Trophoblast cell (in vitro differentiated cells and primary cell): ENCODE measurements at regions not wholly inside any gene's neighbourhood (a gene's known extent, or its start where the extent isn't known, plus 50 kb on each side); places are given as distances from the start of the nearest gene placed in this dataset.

Experiments used
- DNase-seq, 2 donors: peaks; one replicate each; pipeline ENCODE4 v3.0.0-alpha.2; 2016
- H2AFZ ChIP-seq: 2 replicates; pipeline ENCODE4 v1.6.1; 2013; ENCODE audit warnings: low read length, moderate library complexity, mild to moderate bottlenecking; ENCODE audit not compliant: insufficient read depth, poor library complexity
- H2AK5ac ChIP-seq: 2 replicates; pipeline ENCODE4 v1.6.1; 2013; ENCODE audit warnings: mild to moderate bottlenecking, low read length
- H2BK120ac ChIP-seq: 2 replicates; pipeline ENCODE4 v1.6.1; 2013; ENCODE audit warnings: low read length, mild to moderate bottlenecking, moderate library complexity; ENCODE audit not compliant: insufficient read depth, poor library complexity
- H2BK12ac ChIP-seq: 2 replicates; pipeline ENCODE4 v1.6.1; 2013; ENCODE audit warnings: mild to moderate bottlenecking, low read length, moderate library complexity
- H2BK5ac ChIP-seq: 2 replicates; pipeline ENCODE4 v1.6.1; 2013; ENCODE audit warnings: low read length, low read depth, moderate library complexity, mild to moderate bottlenecking; ENCODE audit not compliant: poor library complexity
- H3K14ac ChIP-seq: 2 replicates; pipeline ENCODE4 v1.6.1; 2013; ENCODE audit warnings: mild to moderate bottlenecking, low read length
- H3K18ac ChIP-seq: 2 replicates; pipeline ENCODE4 v1.6.1; 2013; ENCODE audit warnings: mild to moderate bottlenecking, low read length
- H3K23ac ChIP-seq: 2 replicates; pipeline ENCODE4 v1.6.1; 2013; ENCODE audit warnings: low read length
- H3K27ac ChIP-seq: 2 replicates; pipeline ENCODE4 v1.5.1; 2013; ENCODE audit warnings: low read depth, mild to moderate bottlenecking, inconsistent platforms, low read length, moderate library complexity
- H3K27me3 ChIP-seq: 2 replicates; pipeline ENCODE4 v1.6.1; 2013; ENCODE audit warnings: inconsistent platforms, mild to moderate bottlenecking, low read length, moderate library complexity; ENCODE audit not compliant: insufficient read depth
- H3K36me3 ChIP-seq, 2 experiments: 1 replicate in 1 of 2; 2 replicates in 1 of 2; pipeline ENCODE4 v1.6.1; 2013; ENCODE audit warnings: low read length in 2 of 2, mild to moderate bottlenecking in 2 of 2, moderate library complexity in 1 of 2; ENCODE audit not compliant: insufficient read depth in 2 of 2, control insufficient read depth in 1 of 2
- H3K4ac ChIP-seq: 2 replicates; pipeline ENCODE4 v1.6.1; 2013; ENCODE audit warnings: low read depth, mild to moderate bottlenecking, low read length, moderate library complexity
- H3K4me1 ChIP-seq, 2 experiments: 1 replicate in 1 of 2; 2 replicates in 1 of 2; pipeline ENCODE4 v1.6.1; 2013; ENCODE audit warnings: low read length in 2 of 2, mild to moderate bottlenecking in 2 of 2, moderate library complexity in 1 of 2; ENCODE audit not compliant: insufficient read depth in 2 of 2, control insufficient read depth in 1 of 2
- H3K4me2 ChIP-seq: 2 replicates; pipeline ENCODE4 v1.6.1; 2013; ENCODE audit warnings: inconsistent platforms, mild to moderate bottlenecking, low read length, moderate library complexity
- H3K4me3 ChIP-seq: 2 replicates; pipeline ENCODE4 v1.5.1; 2013; ENCODE audit warnings: mild to moderate bottlenecking, low read depth, low read length, inconsistent platforms
- H3K79me1 ChIP-seq: one replicate; pipeline ENCODE4 v1.6.1; 2013; ENCODE audit warnings: low read length
- H3K79me2 ChIP-seq: 2 replicates; pipeline ENCODE4 v1.6.1; 2013; ENCODE audit warnings: low read length, mild to moderate bottlenecking; ENCODE audit not compliant: control insufficient read depth, insufficient read depth, poor library complexity
- H3K9ac ChIP-seq: 2 replicates; pipeline ENCODE4 v1.6.1; 2013; ENCODE audit warnings: mild to moderate bottlenecking, low read length
- H3K9me3 ChIP-seq: 2 replicates; pipeline ENCODE4 v1.6.1; 2013; ENCODE audit warnings: low read depth, mild to moderate bottlenecking, control low read depth, inconsistent platforms, low read length; ENCODE audit not compliant: insufficient read depth
- H4K12ac ChIP-seq: 2 replicates; pipeline ENCODE4 v1.6.1; 2013; ENCODE audit warnings: low read depth, mild to moderate bottlenecking, low read length, moderate library complexity
- H4K8ac ChIP-seq: 2 replicates; pipeline ENCODE4 v1.6.1; 2013; ENCODE audit warnings: low read depth, mild to moderate bottlenecking, low read length, moderate library complexity
- H4K91ac ChIP-seq: one replicate; pipeline ENCODE4 v1.6.1; 2013; ENCODE audit warnings: low read depth, mild to moderate bottlenecking, low read length, moderate library complexity
- WGBS: extraction: QIAGEN DNeasy Blood & Tissue Kit; methylation state at CpG from one replicate; pipeline ENCODE4 v1.1.7; 2013; ENCODE audit warnings: missing lambda C conversion rate; ENCODE audit not compliant: insufficient read length, insufficient coverage; ENCODE audit errors: extremely low coverage; 5-methylcytosine and 5-hydroxymethylcytosine counted together

- H2AK5ac ChIP-seq = no peak overlapping the region
- H3K14ac ChIP-seq = no peak overlapping the region
- H3K4me1 ChIP-seq = no peaks in the 10 kb centered on the region
- H3K4me2 ChIP-seq = no peak overlapping the region
- DNase-seq = no peak
- H3K27me3 ChIP-seq = no peaks in the 10 kb centered on the region
- no peak overlapping the region for H2BK120ac ChIP-seq
- no peak overlapping the region for H3K9ac ChIP-seq
- H3K4ac ChIP-seq = no peak overlapping the region
- H3K9me3 ChIP-seq = no peaks in the 10 kb centered on the region
- H3K4me3 ChIP-seq = no peak overlapping the region
- no peak overlapping the region for H4K8ac ChIP-seq
- H3K23ac ChIP-seq = no peak overlapping the region
- no peak overlapping the region for H2AFZ ChIP-seq
- H2BK12ac ChIP-seq = no peak overlapping the region
- H3K79me1 ChIP-seq = no peaks in the 10 kb centered on the region
- no peak overlapping the region for H4K91ac ChIP-seq
- no CpG with 5 or more reads among the region's 3 CpGs for WGBS
- H4K12ac ChIP-seq = no peak overlapping the region
- H3K36me3 ChIP-seq = no peaks in the 10 kb centered on the region
- H3K18ac ChIP-seq = no peak overlapping the region
- H3K79me2 ChIP-seq = no peaks in the 10 kb centered on the region
- H2BK5ac ChIP-seq = no peak overlapping the region
- H3K27ac ChIP-seq = no peak overlapping the region
Measured at GRCh38 chr1:165057956-165058355, 298.6 kb downstream of the LMX1A start.

- no CpG with 5 or more reads among the region's 2 CpGs for WGBS
- no peak overlapping the region for H2BK120ac ChIP-seq
Measured at GRCh38 chr1:165056914-165057313, 299.6 kb downstream of the LMX1A start.

GRCh38 chr1:165055581-165055980, 300.9 kb downstream of the LMX1A start:
- Histone ChIP-seq H3K23ac (no peak overlapping the region), H3K4ac (no peak overlapping the region), H3K79me2 (no peaks in the 10 kb centered on the region), H4K12ac (no peak overlapping the region), H3K14ac (no peak overlapping the region), H2AFZ (no peak overlapping the region), H3K27me3 (no peaks in the 10 kb centered on the region), H3K79me1 (no peaks in the 10 kb centered on the region), H3K4me2 (no peak overlapping the region), H2BK120ac (no peak overlapping the region), H4K8ac (no peak overlapping the region), H3K9me3 (no peaks in the 10 kb centered on the region), H4K91ac (no peak overlapping the region), H2BK5ac (no peak overlapping the region), H2AK5ac (no peak overlapping the region), H3K36me3 (no peaks in the 10 kb centered on the region), H2BK12ac (no peak overlapping the region), H3K4me3 (no peak overlapping the region), H3K27ac (no peak overlapping the region), H3K18ac (no peak overlapping the region), H3K4me1 (no peaks in the 10 kb centered on the region), H3K9ac (no peak overlapping the region)
- no peak for DNase-seq
- 100% methylated on average over 2 of the region's 9 CpGs for WGBS

More at GRCh38 chr1:165056914-165057313, 299.6 kb downstream of the LMX1A start:
- no peak overlapping the region for H3K9ac ChIP-seq
- H2BK12ac ChIP-seq = no peak overlapping the region
- no peak overlapping the region for H3K4me2 ChIP-seq
- no peaks in the 10 kb centered on the region for H3K27me3 ChIP-seq
- no peak overlapping the region for H3K4ac ChIP-seq
- no peak overlapping the region for H4K12ac ChIP-seq
- no peak overlapping the region for H3K27ac ChIP-seq
- H2BK5ac ChIP-seq = no peak overlapping the region
- H3K14ac ChIP-seq = no peak overlapping the region
- no peak overlapping the region for H3K18ac ChIP-seq
- no peaks in the 10 kb centered on the region for H3K36me3 ChIP-seq
- no peak overlapping the region for H2AK5ac ChIP-seq
- H3K9me3 ChIP-seq = no peaks in the 10 kb centered on the region
- no peak overlapping the region for H2AFZ ChIP-seq
- H3K79me1 ChIP-seq = no peaks in the 10 kb centered on the region
- H3K79me2 ChIP-seq = no peaks in the 10 kb centered on the region
- no peak overlapping the region for H4K8ac ChIP-seq
- H3K23ac ChIP-seq = no peak overlapping the region
- no peaks in the 10 kb centered on the region for H3K4me1 ChIP-seq
- no peak overlapping the region for H4K91ac ChIP-seq
- H3K4me3 ChIP-seq = no peak overlapping the region
- no peak for DNase-seq

GRCh38 chr1:165054627-165055026, 301.9 kb downstream of the LMX1A start:
- H2BK120ac ChIP-seq = no peak overlapping the region
- H3K9ac ChIP-seq = no peak overlapping the region
- no peak overlapping the region for H3K23ac ChIP-seq
- no peak overlapping the region for H2BK12ac ChIP-seq
- no peak overlapping the region for H3K4ac ChIP-seq
- H3K14ac ChIP-seq = no peak overlapping the region
- H3K4me2 ChIP-seq = no peak overlapping the region
- H4K12ac ChIP-seq = no peak overlapping the region
- H3K9me3 ChIP-seq = no peaks in the 10 kb centered on the region
- no peak for DNase-seq
- no peaks in the 10 kb centered on the region for H3K27me3 ChIP-seq
- no peak overlapping the region for H2AFZ ChIP-seq
- H4K8ac ChIP-seq = no peak overlapping the region
- no peak overlapping the region for H4K91ac ChIP-seq
- no peaks in the 10 kb centered on the region for H3K79me1 ChIP-seq
- H2BK5ac ChIP-seq = no peak overlapping the region
- H3K27ac ChIP-seq = no peak overlapping the region
- no peak overlapping the region for H2AK5ac ChIP-seq
- H3K79me2 ChIP-seq = no peaks in the 10 kb centered on the region
- WGBS = no CpG with 5 or more reads among the region's 4 CpGs
- peak overlapping the region; percentile 50 for H3K4me3 ChIP-seq
- no peaks in the 10 kb centered on the region for H3K36me3 ChIP-seq
- H3K18ac ChIP-seq = no peak overlapping the region
- no peaks in the 10 kb centered on the region for H3K4me1 ChIP-seq
